H1 (cell line): ENCODE measurements at regions not wholly inside any gene's neighbourhood (a gene's known extent, or its start where the extent isn't known, plus 50 kb on each side); places are given as distances from the start of the nearest gene placed in this dataset.
A peak's percentile ranks its signal among the peaks of the same experiment; 100 is the strongest.

ENCODE experiments used
- CTCF ChIA-PET: fragments of 300-600 bp; sonication (Branson Sonifier 250); formaldehyde crosslinking; loops from one replicate; lab custom pipeline; 2021; ENCODE audit not compliant: partially characterized antibody; lab: Charles Lee
- POLR2A ChIA-PET: fragments of 300-600 bp; sonication (Branson Sonifier 250); formaldehyde crosslinking; loops from one replicate; lab custom pipeline; 2021; ENCODE audit warnings: inconsistent platforms; ENCODE audit not compliant: partially characterized antibody; lab: Charles Lee
- DNase-seq, 2 experiments: peaks; one replicate each; pipeline versions ENCODE4 v3.0.0 to v3.0.0-alpha.2; 2010 to 2022; ENCODE audit warnings: low spot score in 2 of 2, low read depth in 1 of 2, mixed read lengths in 1 of 2
- FAIRE-seq: peaks from 2 replicates; lab custom pipeline; 2011; peaks lifted over from hg19 to GRCh38; lab: Jason Lieb, UNC
- H2AFZ ChIP-seq: 2 replicates; pipeline ENCODE4 v1.8.1; 2012; ENCODE audit warnings: low read length, inconsistent platforms
- H2AK5ac ChIP-seq: 2 replicates; pipeline ENCODE4 v1.6.1; 2013; ENCODE audit warnings: low read depth, low read length
- H2BK120ac ChIP-seq: replicated peaks from 2 replicates; pipeline ENCODE3; 2013; ENCODE audit warnings: low read depth, low read length, inconsistent platforms
- H2BK12ac ChIP-seq: 2 replicates; pipeline ENCODE4 v1.6.1; 2013; ENCODE audit warnings: low read depth, low read length
- H2BK15ac ChIP-seq: 2 replicates; pipeline ENCODE4 v1.6.1; 2013; ENCODE audit warnings: low read length
- H2BK20ac ChIP-seq: 2 replicates; pipeline ENCODE4 v1.6.1; 2013; ENCODE audit warnings: low read length
- H2BK5ac ChIP-seq: 2 replicates; pipeline ENCODE4 v1.6.1; 2013; ENCODE audit warnings: low read depth, low read length
- H3K14ac ChIP-seq: 2 replicates; pipeline ENCODE4 v1.6.1; 2013; ENCODE audit warnings: inconsistent platforms; ENCODE audit not compliant: insufficient read length
- H3K18ac ChIP-seq: 2 replicates; pipeline ENCODE4 v1.6.1; 2013; ENCODE audit warnings: low read length; ENCODE audit errors: extremely low read depth
- H3K23ac ChIP-seq: 2 replicates; pipeline ENCODE4 v1.6.1; 2013; ENCODE audit warnings: inconsistent platforms; ENCODE audit not compliant: insufficient read length
- H3K23me2 ChIP-seq: 2 replicates; pipeline ENCODE4 v1.6.1; 2013; ENCODE audit warnings: low read depth, low read length
- H3K27ac ChIP-seq: 2 replicates; pipeline ENCODE4 v1.6.1; 2011; ENCODE audit warnings: low read depth, low read length, inconsistent platforms
- H3K27me3 ChIP-seq, 4 experiments: replicated peaks in 1 of 4; 1 replicate in 1 of 4; 2 replicates in 3 of 4; pipeline versions ENCODE4 v1.6.1 to v1.8.1; 2011 to 2013; ENCODE audit warnings: low read length in 3 of 4, mild to moderate bottlenecking in 3 of 4, inconsistent platforms in 2 of 4, mixed read lengths in 2 of 4, moderate library complexity in 1 of 4; ENCODE audit not compliant: control insufficient read depth in 3 of 4, insufficient read depth in 3 of 4; ENCODE audit errors: extremely low read depth in 1 of 4
- H3K36me3 ChIP-seq, 4 experiments: 2 replicates each; pipeline versions ENCODE4 v1.6.1 to v1.8.1; 2011 to 2013; ENCODE audit warnings: mild to moderate bottlenecking in 4 of 4, low read length in 3 of 4, moderate library complexity in 2 of 4, control low read depth in 1 of 4, inconsistent platforms in 1 of 4; ENCODE audit not compliant: insufficient read depth in 4 of 4, control insufficient read depth in 2 of 4
- H3K4ac ChIP-seq: replicated peaks from 2 replicates; pipeline ENCODE3; 2013; ENCODE audit warnings: low read length, low read depth, mixed read lengths, inconsistent platforms; ENCODE audit not compliant: insufficient read length
- H3K4me1 ChIP-seq, 4 experiments: replicated peaks in 1 of 4; 1 replicate in 1 of 4; 2 replicates in 3 of 4; pipeline versions ENCODE4 v1.6.1 to v1.8.1; 2011 to 2013; ENCODE audit warnings: low read length in 3 of 4, inconsistent platforms in 2 of 4, mixed read lengths in 1 of 4; ENCODE audit not compliant: insufficient read depth in 4 of 4, control insufficient read depth in 3 of 4
- H3K4me2 ChIP-seq, 2 experiments: 2 replicates each; pipeline versions ENCODE4 v1.6.1 to v1.8.1; 2011 to 2013; ENCODE audit warnings: low read depth in 2 of 2, low read length in 2 of 2, control low read depth in 1 of 2, inconsistent platforms in 1 of 2, mild to moderate bottlenecking in 1 of 2; ENCODE audit not compliant: insufficient read depth in 1 of 2
- H3K4me3 ChIP-seq, 4 experiments: fragments of 200-600, 300-600 bp in 1 of 4; sonication (generic), shearing (Covaris generic), sonication (Bioruptor Twin) in 1 of 4; 2 replicates each; pipeline versions ENCODE4 v1.5.1 to v1.8.1; 2011 to 2016; ENCODE audit warnings: low read length in 4 of 4, low read depth in 3 of 4, control low read depth in 2 of 4, inconsistent platforms in 2 of 4, mild to moderate bottlenecking in 2 of 4, mixed read lengths in 1 of 4, moderate library complexity in 1 of 4; ENCODE audit not compliant: insufficient read depth in 2 of 4; ENCODE audit errors: extremely low read depth in 1 of 4
- H3K56ac ChIP-seq: replicated peaks from 2 replicates; pipeline ENCODE3; 2013; ENCODE audit warnings: low read depth, mild to moderate bottlenecking, mixed read lengths, low read length, inconsistent platforms; ENCODE audit not compliant: insufficient read length
- H3K79me1 ChIP-seq: 2 replicates; pipeline ENCODE4 v1.6.1; 2013; ENCODE audit warnings: low read depth, low read length, control low read depth
- H3K79me2 ChIP-seq, 2 experiments: 2 replicates each; pipeline versions ENCODE4 v1.6.1 to v1.8.1; 2012 to 2013; ENCODE audit warnings: low read length in 2 of 2, mild to moderate bottlenecking in 2 of 2, inconsistent platforms in 1 of 2; ENCODE audit not compliant: insufficient read depth in 2 of 2, control insufficient read depth in 1 of 2
- H3K9ac ChIP-seq, 4 experiments: replicated peaks in 1 of 4; 1 replicate in 1 of 4; 2 replicates in 3 of 4; pipeline versions ENCODE4 v1.6.1 to v1.8.1; 2011 to 2013; ENCODE audit warnings: low read depth in 3 of 4, low read length in 3 of 4, control low read depth in 2 of 4, mild to moderate bottlenecking in 2 of 4, moderate library complexity in 2 of 4, inconsistent platforms in 1 of 4; ENCODE audit errors: extremely low read depth in 1 of 4
- H3K9me3 ChIP-seq, 2 experiments: 2 replicates each; pipeline versions ENCODE4 v1.6.1 to v1.8.1; 2012 to 2013; ENCODE audit warnings: mild to moderate bottlenecking in 2 of 2, moderate library complexity in 2 of 2, control low read depth in 1 of 2, inconsistent platforms in 1 of 2, low read depth in 1 of 2, low read length in 1 of 2, mixed read lengths in 1 of 2; ENCODE audit not compliant: insufficient read depth in 2 of 2
- H4K20me1 ChIP-seq, 2 experiments: replicated peaks in 1 of 2; 2 replicates each; pipeline versions ENCODE3 to v1.8.1; 2011 to 2013; ENCODE audit warnings: inconsistent platforms in 2 of 2, low read length in 2 of 2, mild to moderate bottlenecking in 1 of 2; ENCODE audit not compliant: insufficient read depth in 2 of 2, control insufficient read depth in 1 of 2
- H4K5ac ChIP-seq: 2 replicates; pipeline ENCODE4 v1.6.1; 2013; ENCODE audit warnings: low read length, low read depth, mixed read lengths, inconsistent platforms; ENCODE audit not compliant: insufficient read length
- H4K8ac ChIP-seq: 2 replicates; pipeline ENCODE4 v1.8.0; 2013; ENCODE audit warnings: mild to moderate bottlenecking, moderate library complexity, low read length, inconsistent platforms; ENCODE audit not compliant: insufficient read depth; ENCODE audit errors: extremely low read depth
- H4K91ac ChIP-seq: replicated peaks from 2 replicates; pipeline ENCODE3; 2013; ENCODE audit warnings: low read length, mixed read lengths, inconsistent platforms; ENCODE audit not compliant: insufficient read length
- CHD1 ChIP-seq: IDR thresholded peaks from 2 replicates; pipeline ENCODE4 v1.6.1; 2012; ENCODE audit warnings: low read depth, low read length, improper control_type of control experiment
- FOSL1 ChIP-seq: IDR thresholded peaks from 2 replicates; pipeline ENCODE4 v1.6.1; 2011; ENCODE audit warnings: mild to moderate bottlenecking, low read depth, low read length, moderate library complexity; ENCODE audit not compliant: insufficient read depth
- NRF1 ChIP-seq: IDR thresholded peaks from 2 replicates; pipeline ENCODE4 v1.6.1; 2011; ENCODE audit warnings: mild to moderate bottlenecking, low read depth, low read length, improper control_type of control experiment
- RAD21 ChIP-seq, 2 experiments: IDR thresholded peaks in 1 of 2; conservative IDR thresholded peaks in 1 of 2; 2 replicates each; pipeline ENCODE4 v1.6.1; 2011; ENCODE audit warnings: low read depth in 2 of 2, low read length in 2 of 2, improper control_type of control experiment in 1 of 2, inconsistent platforms in 1 of 2, mild to moderate bottlenecking in 1 of 2, moderate library complexity in 1 of 2
- WGBS, 2 experiments: shearing (Covaris generic) in 1 of 2; methylation state at CpG; one replicate each; pipeline versions ENCODE4 v1.1.6 to v1.1.7; 2013 to 2015; ENCODE audit warnings: low lambda C conversion rate in 2 of 2, mixed read lengths in 2 of 2, inconsistent platforms in 1 of 2, low coverage in 1 of 2, missing lambda C conversion rate in 1 of 2; ENCODE audit not compliant: insufficient replicate concordance in 2 of 2, insufficient coverage in 1 of 2, insufficient read length in 1 of 2; ENCODE audit errors: extremely low coverage in 1 of 2, missing lambda C conversion rate in 1 of 2; 5-methylcytosine and 5-hydroxymethylcytosine counted together
- TF ChIP-seq, protein P1 (sequence below), 3 experiments: IDR thresholded peaks; 1 replicate in 2 of 3; 2 replicates in 1 of 3; pipeline versions ENCODE4 v1.5.1 to v1.6.1; 2011; ENCODE audit warnings: low read length in 3 of 3, mild to moderate bottlenecking in 3 of 3, inconsistent platforms in 2 of 3, low read depth in 1 of 3, moderate library complexity in 1 of 3; ENCODE audit not compliant: insufficient read depth in 1 of 3; ENCODE audit errors: control extremely low read depth in 1 of 3
- TF ChIP-seq, protein P2 (sequence below): IDR thresholded peaks from 2 replicates; pipeline ENCODE4 v1.6.1; 2012; ENCODE audit warnings: inconsistent platforms

DNA sequence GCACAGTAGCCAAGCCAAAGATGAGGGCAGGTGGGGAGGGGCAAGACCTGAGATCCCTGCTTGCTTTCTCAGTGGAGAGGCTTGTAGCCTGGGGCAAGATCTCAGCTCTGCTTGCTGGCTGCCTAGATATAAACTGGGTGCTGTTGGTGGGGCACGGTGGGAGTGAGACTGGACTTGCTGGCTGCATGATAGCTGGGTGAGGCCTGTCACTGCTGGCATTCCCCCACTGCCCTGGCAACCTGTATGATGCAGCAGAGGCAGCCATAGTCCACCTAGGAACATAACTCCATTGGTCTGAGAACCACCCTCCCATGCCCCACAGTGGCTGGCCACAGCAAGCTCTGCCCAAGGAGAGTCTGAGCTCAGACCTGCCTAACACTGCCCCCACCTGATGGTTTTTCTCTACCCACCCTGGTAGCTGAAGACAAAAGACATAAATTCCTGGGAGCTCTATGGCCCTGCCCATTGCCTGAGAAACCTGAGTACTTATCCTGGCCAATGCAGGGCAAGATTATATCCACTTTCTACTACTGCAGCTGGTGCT is 261.9 kb upstream of the DEPDC1 start:
- no peak overlapping the region for H2BK5ac ChIP-seq
- TF ChIP-seq FOSL1 (no peak), CHD1 (no peak), NRF1 (no peak), RAD21 (IDR thresholded peaks at IDR 0.05 in 1 of 2, conservative IDR thresholded peaks at IDR 0.05 in 1 of 2; ENCODE audit: low read depth in 2 of 2, low read length in 2 of 2) (peak; percentile 33 to 45; a peak in 3 of 4 replicates)
- TF ChIP-seq, protein P1, sequence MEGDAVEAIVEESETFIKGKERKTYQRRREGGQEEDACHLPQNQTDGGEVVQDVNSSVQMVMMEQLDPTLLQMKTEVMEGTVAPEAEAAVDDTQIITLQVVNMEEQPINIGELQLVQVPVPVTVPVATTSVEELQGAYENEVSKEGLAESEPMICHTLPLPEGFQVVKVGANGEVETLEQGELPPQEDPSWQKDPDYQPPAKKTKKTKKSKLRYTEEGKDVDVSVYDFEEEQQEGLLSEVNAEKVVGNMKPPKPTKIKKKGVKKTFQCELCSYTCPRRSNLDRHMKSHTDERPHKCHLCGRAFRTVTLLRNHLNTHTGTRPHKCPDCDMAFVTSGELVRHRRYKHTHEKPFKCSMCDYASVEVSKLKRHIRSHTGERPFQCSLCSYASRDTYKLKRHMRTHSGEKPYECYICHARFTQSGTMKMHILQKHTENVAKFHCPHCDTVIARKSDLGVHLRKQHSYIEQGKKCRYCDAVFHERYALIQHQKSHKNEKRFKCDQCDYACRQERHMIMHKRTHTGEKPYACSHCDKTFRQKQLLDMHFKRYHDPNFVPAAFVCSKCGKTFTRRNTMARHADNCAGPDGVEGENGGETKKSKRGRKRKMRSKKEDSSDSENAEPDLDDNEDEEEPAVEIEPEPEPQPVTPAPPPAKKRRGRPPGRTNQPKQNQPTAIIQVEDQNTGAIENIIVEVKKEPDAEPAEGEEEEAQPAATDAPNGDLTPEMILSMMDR (IDR thresholded peaks at IDR 0.05; ENCODE audit: control extremely low read depth in 1 of 3, insufficient read depth in 1 of 3, low read depth in 1 of 3, low read length in 3 of 3) = peak; percentile 10 to 32 (median 28); a peak in 3 of 4 replicates
- TF ChIP-seq, protein P2, sequence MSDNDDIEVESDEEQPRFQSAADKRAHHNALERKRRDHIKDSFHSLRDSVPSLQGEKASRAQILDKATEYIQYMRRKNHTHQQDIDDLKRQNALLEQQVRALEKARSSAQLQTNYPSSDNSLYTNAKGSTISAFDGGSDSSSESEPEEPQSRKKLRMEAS = no peak
- TF ChIP-seq, all 59 proteins: peak for 2
- DNase-seq (peak in 1 of 2 experiments; percentile 7), FAIRE-seq (no peak)
- Histone ChIP-seq H3K9me3 (no peaks in the 10 kb centered on the region), H2AK5ac (no peak overlapping the region), H2BK15ac (no peak overlapping the region), H3K4me3 (no peak overlapping the region), H3K27ac (no peak overlapping the region), H3K79me2 (no peaks in the 10 kb centered on the region), H3K14ac (no peak overlapping the region), H3K23ac (no peak overlapping the region), H3K4me1 (no peaks in the 10 kb centered on the region), H3K4ac (no peak overlapping the region), H4K20me1 (no peaks in the 10 kb centered on the region), H3K4me2 (no peak overlapping the region), H2AFZ (no peak overlapping the region), H3K36me3 (no peaks in the 10 kb centered on the region), H3K23me2 (no peaks in the 10 kb centered on the region), H2BK20ac (no peak overlapping the region), H2BK12ac (no peak overlapping the region), H3K56ac (no peak overlapping the region), H4K5ac (no peak overlapping the region), H4K91ac (no peak overlapping the region), H3K9ac (no peak overlapping the region), H2BK120ac (no peak overlapping the region), H3K27me3 (no peaks in the 10 kb centered on the region), H3K79me1 (no peaks in the 10 kb centered on the region), H4K8ac (no peak overlapping the region), H3K18ac (no peak overlapping the region)
- CTCF ChIA-PET = interaction anchor here (0.9 to 2.1 kb wide), 3 partner anchors 8 to 159 kb away, joined by 3 to 7 read pairs (median 4); no protein-coding TSS in a partner anchor
- POLR2A ChIA-PET = interaction anchor here (0.5 kb wide), 1 partner anchor 149 kb away, joined by 3 read pairs; no protein-coding TSS in a partner anchor
- 89% methylated on average over 1 of the region's 1 CpG; no CpG with 5 or more reads in 1 of the 2 experiments for WGBS, 2 experiments
